IMR-90 (cell line): ENCODE measurements at regions not wholly inside any gene's neighbourhood (a gene's known extent, or its start where the extent isn't known, plus 50 kb on each side); places are given as distances from the start of the nearest gene placed in this dataset.

ENCODE experiments used
- CTCF ChIP-seq: conservative IDR thresholded peaks from 2 replicates; pipeline ENCODE4 v1.5.1; 2012; ENCODE audit warnings: mild to moderate bottlenecking, low read depth, low read length, improper control_type of control experiment
- RFX5 ChIP-seq: IDR thresholded peaks from 2 replicates; pipeline ENCODE4 v1.8.0; 2012; ENCODE audit warnings: low read depth, mild to moderate bottlenecking, low read length, moderate library complexity

- TF ChIP-seq CTCF (no peak), RFX5 (no peak)
Observed at GRCh38 chr15:79609506-79609905, 177.4 kb downstream of the MINAR1 start.
